PC-3 (cell line): ENCODE measurements at regions not wholly inside any gene's neighbourhood (a gene's known extent, or its start where the extent isn't known, plus 50 kb on each side); places are given as distances from the start of the nearest gene placed in this dataset.

ENCODE experiments used
- EZH2 ChIP-seq: fragments of 300-600 bp; sonication (generic); IDR thresholded peaks from one replicate; pipeline ENCODE4 v1.6.1; 2017; ENCODE audit warnings: antibody characterized with exemption, mild to moderate bottlenecking, low read length; ENCODE audit not compliant: unreplicated experiment
- EZH2phosphoT487 ChIP-seq: fragments of 300-600 bp; sonication (generic); IDR thresholded peaks from 2 replicates; pipeline ENCODE4 v1.6.1; 2018; ENCODE audit warnings: mild to moderate bottlenecking, antibody characterized with exemption, low read length, borderline replicate concordance
- TF ChIP-seq, protein P1 (sequence below): fragments of 300-600 bp; sonication (generic); conservative IDR thresholded peaks from 2 replicates; pipeline ENCODE4 v1.5.1; 2017; ENCODE audit warnings: antibody characterized with exemption, low read depth, mild to moderate bottlenecking, low read length

- TF ChIP-seq, protein P1, sequence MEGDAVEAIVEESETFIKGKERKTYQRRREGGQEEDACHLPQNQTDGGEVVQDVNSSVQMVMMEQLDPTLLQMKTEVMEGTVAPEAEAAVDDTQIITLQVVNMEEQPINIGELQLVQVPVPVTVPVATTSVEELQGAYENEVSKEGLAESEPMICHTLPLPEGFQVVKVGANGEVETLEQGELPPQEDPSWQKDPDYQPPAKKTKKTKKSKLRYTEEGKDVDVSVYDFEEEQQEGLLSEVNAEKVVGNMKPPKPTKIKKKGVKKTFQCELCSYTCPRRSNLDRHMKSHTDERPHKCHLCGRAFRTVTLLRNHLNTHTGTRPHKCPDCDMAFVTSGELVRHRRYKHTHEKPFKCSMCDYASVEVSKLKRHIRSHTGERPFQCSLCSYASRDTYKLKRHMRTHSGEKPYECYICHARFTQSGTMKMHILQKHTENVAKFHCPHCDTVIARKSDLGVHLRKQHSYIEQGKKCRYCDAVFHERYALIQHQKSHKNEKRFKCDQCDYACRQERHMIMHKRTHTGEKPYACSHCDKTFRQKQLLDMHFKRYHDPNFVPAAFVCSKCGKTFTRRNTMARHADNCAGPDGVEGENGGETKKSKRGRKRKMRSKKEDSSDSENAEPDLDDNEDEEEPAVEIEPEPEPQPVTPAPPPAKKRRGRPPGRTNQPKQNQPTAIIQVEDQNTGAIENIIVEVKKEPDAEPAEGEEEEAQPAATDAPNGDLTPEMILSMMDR: no peak
- no peak for TF ChIP-seq EZH2
- TF ChIP-seq EZH2phosphoT487: no peak
Measured at GRCh38 chr1:190942475-190942874, 464.8 kb upstream of the BRINP3 start.
